Activated CD4-positive, CD25-positive, alpha-beta regulatory T cell treated with anti-CD3 and anti-CD28 coated beads, Interleukin-2, amount 50 U/mL, for 24 hours (primary cell): ENCODE measurements at regions not wholly inside any gene's neighbourhood (a gene's known extent, or its start where the extent isn't known, plus 50 kb on each side); places are given as distances from the start of the nearest gene placed in this dataset.

Source experiments
- ATAC-seq, 2 donors: fragments of 150-1000 bp; cut with Tn5 transposase; one replicate each; pipeline ENCODE4 v1.10.0; 2021; ENCODE audit warnings: mild to moderate bottlenecking in 1 of 2, moderate library complexity in 1 of 2

DNA sequence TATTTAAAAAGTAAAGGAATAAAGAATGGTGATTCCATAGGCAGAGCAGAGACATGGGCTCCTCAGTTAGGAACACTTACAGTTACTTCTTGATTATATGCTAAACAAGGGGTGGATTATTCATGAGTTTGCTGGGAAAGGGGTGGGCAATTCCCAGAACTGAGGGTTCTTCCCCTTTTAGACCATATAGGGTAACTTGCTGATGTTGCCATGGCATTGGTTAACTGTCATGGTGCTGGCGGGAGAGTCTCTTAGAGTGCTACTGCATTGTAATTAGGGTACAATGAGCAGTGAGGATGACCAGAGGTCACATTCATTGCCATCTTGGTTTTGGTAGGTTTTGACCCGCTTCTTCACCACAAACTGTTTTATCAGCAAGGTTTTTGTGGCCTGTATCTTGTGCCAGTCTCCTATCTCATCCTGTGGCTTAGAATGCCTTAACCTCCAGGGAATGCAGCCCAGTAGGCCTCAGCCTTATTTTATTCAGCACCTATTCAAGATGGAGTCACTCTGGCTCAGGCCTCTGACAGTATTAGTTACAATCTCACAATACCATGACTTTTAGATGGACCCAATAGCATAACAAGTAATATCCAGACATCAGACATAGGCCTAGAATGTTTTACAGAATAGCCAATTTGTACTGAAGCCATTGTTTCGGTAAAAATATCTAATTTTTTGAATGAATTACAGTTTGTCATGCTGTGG, 106.8 kb downstream of the ZBTB18 start:
- no peak for ATAC-seq

DNA sequence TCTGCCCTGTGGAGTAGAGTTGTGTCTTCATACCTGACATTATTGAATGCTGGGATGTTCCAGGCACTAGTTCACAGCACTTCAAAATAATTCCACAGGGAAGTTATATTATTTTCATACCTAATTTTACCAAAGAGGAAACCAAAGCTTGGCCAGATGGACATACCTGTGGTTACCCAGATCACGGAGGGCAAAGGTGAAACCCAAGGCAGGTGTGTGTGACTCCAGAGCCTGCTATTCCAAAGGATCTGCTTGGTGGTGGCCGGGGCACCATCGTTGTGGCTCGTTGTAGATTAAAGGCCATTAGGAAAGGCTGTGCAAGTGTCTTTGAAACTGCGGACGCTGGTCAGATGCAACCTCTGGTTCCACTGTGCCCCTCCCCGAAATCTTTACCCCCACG, 108.6 kb downstream of the ZBTB18 start:
- ATAC-seq = no peak

DNA sequence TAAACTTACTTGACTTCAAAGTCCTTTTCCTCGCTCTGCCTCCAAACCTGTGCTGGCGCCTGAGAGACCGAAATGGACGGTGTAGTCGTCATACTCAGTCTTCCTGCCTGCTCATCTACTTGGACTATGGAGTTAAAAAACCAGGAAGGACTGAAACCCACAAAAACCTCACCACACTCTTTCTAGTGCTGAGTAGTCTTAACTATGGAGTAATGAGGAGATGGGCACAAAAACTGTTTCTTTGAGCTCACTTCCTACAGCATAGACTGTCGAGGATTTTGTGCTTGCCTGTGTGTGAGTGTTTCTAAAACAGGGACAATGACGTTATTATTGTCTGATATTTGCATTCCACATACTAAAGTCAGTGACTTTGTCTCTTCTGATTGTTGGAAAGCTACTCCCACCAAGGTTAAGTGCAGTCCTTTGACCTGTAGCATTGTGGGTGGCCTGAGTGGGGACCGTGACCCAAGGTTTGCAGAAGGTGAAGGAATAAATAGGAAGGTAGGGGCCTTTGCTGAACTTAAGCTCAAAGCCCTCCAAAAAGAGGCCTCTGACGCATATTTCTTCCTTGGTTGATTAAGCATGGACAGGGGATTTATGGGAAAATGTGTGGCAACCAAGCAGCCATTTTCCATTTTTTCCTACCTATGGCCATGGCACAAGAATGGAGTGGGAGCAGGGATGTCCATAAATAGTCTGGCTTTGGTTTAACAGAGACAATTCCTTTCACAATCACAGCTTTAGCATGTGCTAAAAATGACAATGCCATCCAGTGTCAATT, 109.6 kb downstream of the ZBTB18 start:
- ATAC-seq = no peak

DNA sequence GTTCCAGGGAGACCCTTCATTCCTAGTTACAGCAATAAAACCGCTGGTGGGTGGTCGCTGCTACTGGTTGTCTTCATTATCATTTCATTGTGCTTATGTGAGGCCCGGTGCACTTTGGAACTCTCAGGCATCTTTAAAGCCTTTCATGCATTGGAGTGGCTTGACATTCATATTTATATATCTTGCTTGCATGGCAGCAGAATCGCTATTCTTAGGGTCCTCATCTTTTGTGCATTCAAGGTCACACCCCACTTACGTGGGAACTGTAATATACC, 110.1 kb downstream of the ZBTB18 start:
- ATAC-seq = no peak

DNA sequence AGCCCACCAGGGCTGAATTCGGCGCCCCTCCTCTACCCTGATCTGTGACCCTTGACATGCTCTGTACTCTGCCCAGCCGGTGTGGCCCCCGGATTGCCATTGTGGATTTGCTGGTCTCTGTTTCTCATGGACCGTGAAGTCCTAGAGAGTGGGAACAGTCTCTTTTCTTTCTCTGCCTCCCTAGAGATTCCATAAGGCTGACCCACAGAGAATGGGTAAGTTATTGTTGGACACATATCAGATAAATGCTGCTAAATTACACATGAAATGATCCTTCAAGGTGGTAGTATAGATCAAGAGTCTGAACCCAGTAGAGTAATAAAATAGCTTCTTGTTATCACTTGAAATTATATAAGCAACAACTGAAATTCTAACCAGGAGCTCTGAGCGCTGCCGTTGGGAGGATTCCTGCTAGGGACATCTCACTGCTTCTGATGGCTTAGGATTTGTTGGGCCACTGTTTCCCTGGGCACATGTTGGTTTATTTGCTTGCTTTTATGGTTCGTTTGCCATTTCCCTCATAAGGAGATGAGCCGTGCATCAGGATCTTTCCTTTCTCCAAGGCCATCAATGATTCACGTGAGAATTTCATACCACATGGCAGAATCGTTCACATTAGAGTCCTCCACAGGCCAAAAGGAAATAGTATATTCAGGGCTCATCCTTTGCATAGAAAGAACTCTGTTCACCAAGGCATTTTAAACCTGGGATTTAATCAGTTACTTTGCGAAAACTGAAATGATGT, 111.9 kb downstream of the ZBTB18 start:
- no peak for ATAC-seq

DNA sequence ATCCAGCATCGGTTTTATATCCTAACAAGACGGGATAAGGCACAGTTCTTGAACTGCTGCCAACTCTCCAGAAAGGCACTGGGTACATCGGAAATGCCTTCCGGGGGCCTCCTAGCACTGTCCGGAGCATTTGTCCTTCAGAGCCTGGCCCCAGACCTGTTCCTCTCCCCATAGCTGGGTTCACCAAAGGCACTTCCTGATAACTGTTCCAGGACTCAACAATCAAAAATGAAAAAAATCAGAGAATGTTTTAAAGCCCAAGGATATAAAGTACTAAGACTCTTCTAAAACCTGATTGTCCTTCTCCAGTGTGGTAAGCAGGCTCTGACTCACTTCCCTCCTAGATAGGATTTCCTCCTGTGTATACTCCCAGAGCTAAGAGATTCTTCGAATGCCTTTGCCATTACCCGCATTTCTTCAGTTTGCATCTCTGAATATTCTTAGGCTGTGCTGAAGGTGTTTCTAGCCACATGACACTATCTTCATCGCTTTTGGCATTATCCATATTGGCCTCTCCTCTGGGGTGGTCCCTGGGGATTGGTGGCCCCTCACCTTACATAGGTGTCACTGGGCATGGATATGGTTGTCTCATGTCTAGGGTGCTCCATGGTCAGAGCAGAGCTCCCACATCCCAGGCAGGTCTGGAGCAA, 112.9 kb downstream of the ZBTB18 start:
- ATAC-seq = no peak

DNA sequence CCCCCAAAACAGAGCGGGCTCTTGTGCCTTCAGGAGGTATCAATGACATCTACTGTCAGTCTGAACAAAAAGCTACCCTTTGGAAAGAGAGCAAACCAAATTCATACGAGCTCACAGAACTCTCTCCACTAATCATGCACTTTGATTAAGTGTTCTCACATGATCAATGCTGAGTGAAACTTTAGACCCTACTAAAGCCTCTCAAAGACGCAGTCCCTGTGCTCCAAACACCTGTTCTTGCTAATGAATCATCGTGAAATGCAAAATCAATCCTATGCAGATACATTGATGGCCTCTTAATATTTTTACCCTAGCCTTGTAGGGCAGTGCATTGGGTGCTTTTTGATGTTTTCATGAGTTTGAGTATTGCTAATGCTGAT, 113.4 kb downstream of the ZBTB18 start:
- no peak for ATAC-seq

DNA sequence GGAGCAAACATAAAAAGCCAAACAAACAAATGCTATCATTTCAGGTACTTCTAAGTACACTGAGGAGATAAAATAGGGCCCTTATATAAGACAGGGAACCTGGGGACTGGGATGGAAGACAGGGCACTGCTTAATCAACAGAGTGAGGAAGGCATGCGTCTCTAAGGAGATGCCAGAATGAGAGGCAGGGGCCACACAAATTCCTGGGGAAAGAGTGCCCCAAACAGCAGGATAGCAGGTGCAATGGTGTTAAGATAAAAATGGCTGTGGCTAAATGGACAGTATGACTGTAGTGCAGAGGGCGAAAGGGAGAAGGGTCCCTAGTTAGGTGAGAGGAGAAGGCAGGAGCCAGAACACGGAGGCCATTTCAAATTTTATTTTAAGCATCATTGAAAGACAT, 113.9 kb downstream of the ZBTB18 start:
- ATAC-seq = no peak

DNA sequence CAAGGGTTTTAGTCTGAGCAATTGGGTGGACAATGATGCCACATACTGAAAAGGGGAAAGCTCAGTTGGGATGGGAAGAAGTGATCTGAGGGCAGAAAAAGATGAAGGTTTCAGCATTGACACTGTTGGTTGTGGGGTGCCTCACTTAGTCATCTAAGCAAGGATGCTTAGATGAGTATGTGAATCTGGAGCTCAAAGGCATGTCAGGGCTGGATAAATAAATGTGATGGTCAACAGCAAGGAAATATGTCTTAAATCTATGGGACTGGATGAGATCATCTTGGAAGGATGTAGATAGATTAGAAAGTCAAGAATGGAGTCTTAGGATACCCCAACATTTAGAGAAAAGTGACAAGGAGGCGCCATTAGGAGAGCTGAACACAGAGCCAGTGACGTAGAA, 114.6 kb downstream of the ZBTB18 start:
- no peak for ATAC-seq

DNA sequence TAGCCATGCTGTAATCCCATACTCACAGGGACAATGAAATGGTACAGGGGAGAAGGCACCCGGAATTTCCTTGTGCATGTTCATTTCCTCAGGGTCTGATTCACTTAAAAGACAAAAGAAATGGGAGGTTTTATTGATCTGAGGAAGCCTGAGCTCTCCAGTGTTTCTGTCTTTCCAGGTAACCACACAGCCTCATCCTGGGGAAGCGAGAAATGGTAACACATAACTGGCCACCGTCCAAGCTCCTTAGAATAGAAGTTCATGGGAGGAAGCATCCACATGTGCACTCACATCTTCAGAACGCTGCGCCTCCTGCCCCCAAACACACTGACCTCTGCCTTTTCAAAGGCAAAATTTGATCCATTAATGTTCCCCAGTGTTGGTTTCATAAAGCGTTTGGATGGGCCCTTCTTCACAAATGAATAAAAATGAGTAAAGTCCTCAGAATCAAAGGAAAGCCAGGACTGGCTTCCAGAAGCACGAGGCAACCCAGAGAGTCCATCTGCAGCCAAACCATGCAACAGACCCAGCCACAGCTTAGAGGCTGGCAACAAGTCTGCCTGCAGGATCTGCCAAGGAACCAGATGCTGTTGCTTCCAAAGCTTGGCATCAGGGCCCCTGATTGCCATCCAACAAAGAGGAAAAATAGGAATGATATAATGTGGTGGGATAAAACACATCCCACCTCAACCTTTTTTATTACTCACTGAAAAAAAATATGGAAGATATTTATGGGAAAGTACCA, 120.3 kb downstream of the ZBTB18 start:
- no peak for ATAC-seq

DNA sequence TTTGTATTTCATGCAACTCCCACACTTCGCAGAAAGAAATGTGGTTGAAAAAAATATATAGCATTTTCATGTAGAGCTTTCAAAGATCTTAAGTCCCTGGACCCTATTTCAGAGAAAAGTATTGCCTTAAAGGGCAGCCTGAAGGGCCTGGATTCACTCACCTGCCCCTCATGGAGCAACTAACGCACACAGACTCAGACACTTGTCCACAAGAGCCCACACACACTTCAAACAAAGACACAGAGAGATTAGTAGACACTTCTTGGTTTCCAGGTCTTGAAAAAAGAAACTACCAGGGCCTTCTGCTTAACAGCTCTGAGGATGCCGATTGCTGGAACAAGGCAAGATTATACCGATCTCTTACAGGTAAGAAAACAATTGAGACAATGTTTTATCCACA, 122.2 kb downstream of the ZBTB18 start:
- ATAC-seq = no peak

DNA sequence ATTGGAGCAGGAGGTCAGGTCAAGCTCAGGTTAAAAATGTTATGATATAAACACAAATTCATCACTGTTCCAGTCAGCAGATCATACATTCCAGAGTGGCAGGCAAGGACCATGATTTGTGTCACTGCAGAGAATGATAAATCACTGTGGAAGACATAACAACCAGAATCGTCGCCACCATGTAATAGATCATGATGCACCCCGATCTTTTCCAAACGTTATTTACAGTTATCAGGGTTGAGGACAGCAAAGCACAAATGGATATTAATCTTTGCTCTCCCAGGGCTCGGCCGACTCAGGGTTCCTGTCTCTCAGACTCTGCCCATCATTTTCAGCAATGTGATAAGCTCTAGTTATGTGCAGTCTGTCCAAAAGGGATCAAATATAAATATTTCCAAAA, 122.7 kb downstream of the ZBTB18 start:
- no peak for ATAC-seq

DNA sequence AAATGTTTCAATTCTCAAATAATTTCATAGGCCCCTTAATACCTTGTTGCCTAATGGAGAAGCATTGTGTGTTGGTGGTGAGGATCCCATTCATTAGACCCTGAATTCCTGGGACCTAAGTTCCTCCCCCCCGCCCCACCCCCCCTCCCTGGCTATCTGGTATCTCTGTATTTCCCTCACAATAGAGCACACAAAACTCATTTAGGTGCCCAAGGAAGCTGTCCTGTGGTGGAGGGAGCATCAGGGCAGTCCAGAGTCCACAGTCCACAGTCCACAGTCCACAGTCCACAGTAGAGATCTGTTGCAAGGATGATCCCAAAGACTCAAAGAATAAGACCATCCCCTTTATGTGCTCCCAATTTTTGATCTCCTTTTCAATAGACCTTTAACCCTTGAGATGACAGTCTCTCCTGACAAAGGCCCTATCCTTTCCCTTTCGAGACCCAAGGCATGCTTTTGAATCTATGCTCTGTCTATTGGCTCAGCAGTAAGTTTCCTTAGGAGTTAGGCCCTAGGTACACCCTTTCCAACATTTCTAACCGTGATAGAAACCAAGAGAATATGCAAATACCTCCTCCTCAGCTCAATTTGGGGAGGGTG, 123.9 kb downstream of the ZBTB18 start:
- no peak for ATAC-seq

DNA sequence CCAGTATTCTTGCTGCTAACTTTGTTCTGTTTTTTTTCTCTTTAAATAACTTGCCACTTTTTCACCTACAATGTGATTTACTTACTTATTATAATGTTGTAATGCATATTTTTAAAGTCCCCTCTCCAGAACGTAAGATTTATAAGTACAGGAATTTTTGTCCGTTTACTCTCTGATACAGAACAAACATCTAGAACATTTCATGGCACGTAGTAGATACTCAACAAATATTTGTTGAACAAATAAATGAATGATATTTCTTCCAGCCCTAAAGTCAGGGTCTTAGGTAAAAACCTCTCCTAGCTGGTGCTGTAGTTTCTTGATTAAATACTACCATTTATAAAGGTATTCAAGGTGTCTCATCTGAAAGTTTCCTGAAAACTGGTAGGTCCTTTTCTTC, 125.1 kb downstream of the ZBTB18 start:
- ATAC-seq = no peak

DNA sequence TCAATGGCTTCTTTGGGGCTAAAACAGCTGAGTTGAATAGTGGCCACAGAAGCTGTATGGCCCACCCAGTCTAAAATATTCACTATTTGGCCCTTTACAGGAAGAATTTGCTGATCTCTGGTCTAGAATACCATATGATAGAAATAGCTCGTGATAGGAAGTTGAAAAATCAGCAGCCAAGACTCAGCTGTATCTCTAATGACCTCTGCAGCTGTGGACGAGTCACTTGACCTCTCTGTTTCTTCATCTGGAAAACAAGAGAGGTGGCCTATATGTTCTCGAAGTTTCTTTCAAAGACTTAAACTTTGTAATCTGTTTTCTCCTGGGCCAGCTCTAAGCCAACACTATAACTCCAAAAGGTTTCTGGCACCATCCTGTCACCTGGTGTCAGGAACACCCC, 129.2 kb downstream of the ZBTB18 start:
- ATAC-seq = no peak

DNA sequence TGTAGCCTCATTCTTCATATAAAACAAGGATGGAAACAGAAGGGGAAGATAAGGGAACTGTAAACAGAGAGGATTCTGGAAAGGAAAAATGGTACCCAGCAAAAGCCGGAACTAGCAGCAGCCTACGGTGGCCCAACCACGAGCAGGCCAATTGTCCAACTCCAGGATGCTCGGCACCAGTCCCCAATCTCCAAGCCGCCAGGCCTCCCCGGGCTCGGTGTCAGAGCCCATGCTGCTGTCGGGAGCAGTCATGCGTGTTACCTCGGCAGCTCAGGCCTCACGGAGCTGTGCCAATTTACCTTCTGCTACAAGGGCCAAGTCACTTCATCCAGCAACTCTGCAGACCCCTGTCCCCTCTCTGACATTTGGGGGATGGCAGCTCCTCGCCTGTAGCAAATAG, 130.8 kb downstream of the ZBTB18 start:
- no peak for ATAC-seq

DNA sequence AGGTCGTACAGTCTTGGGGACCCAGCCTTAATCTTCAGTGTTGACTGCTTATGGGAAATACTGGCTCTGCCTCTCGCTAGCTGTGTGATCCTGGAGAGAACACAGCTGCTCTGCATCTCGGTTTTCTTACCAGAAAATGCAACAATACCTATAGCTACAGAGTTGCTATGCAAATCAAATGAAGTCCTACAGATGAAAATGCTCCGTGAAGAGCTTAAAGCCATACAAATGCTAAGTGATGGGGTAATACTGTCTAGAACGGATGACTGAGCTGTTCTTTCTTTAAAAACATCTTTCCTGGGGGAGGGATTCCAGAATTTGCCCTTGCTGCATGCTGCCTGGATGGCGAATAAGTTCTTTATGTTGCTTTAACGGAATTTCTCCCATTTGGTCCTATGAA, 132.0 kb downstream of the ZBTB18 start:
- no peak for ATAC-seq

DNA sequence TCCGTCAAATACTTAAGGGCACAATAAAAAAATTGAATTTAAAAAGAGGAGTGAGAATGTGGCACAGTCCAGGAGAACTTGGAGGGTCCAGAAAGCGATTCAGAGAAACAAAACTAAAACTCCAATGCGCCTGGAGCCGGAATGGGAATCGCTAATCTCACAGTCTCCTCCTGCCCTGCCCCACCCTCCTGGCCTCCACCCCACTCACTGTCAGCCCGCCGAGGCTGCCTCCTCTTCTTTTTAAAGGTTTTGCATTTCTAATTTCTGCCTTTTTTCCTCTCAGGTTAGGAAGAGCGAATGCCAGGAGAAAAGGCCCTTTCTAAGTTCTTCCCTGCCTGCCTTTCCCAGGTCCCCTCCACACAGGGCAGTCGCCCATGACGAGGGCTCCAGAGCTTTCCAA, 135.3 kb downstream of the ZBTB18 start:
- no peak for ATAC-seq

DNA sequence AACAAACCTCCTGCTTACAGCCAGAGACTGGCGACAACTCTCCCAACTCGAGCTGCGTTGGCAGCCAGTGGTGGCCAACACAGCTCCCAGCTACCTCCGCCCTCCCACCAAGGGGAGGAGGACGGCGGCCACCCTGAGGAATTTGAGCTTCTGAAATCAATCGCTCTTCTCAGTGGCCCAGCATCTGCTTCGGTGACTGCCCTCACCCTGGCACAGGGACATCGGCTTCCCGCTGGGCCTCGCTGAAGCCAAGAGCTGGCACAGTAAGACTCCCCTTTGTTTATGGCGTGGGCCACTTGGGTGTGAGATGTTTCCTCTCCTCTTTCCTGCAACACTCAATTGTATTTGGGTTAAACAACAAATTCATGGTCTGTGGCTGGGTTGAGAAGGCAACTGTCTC, 136.2 kb downstream of the ZBTB18 start:
- no peak for ATAC-seq

DNA sequence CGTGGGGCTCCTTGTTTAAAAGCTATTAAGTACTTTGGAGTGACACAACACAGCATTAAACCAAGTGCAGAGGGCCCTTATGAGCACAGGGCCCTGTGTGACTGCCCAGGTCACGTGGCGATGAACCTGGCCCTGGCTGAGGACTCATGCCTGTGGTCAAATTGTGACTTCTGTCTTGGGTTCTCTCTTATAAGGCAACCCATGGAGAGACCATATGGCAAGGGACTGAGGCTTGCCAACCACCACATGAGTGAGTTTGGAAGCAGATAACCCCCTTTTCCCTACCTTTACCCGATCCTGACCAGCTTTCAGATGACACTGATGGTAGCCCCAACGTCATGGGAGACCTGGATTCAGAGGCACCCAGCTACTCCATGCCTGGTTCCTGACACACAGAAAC, 140.5 kb downstream of the ZBTB18 start:
- ATAC-seq = no peak

DNA sequence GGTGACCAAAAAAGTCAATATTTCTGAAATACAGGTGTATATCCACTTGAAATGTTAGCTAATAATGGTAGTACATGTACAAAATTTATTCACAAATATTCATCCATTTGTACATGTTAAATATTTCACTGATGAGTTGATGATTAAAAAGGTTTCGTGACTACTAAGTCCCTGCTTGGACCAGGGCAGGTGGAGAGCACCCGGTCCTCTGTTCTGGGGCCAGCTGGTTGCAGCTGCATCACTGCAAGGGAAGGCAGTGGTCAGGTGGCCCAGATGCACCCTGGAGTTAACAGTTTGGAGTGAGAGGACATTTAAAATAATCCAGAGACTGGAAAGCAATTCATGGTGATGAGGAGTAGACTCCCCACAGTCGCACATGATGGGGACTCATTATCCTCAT, 141.2 kb downstream of the ZBTB18 start:
- no peak for ATAC-seq

DNA sequence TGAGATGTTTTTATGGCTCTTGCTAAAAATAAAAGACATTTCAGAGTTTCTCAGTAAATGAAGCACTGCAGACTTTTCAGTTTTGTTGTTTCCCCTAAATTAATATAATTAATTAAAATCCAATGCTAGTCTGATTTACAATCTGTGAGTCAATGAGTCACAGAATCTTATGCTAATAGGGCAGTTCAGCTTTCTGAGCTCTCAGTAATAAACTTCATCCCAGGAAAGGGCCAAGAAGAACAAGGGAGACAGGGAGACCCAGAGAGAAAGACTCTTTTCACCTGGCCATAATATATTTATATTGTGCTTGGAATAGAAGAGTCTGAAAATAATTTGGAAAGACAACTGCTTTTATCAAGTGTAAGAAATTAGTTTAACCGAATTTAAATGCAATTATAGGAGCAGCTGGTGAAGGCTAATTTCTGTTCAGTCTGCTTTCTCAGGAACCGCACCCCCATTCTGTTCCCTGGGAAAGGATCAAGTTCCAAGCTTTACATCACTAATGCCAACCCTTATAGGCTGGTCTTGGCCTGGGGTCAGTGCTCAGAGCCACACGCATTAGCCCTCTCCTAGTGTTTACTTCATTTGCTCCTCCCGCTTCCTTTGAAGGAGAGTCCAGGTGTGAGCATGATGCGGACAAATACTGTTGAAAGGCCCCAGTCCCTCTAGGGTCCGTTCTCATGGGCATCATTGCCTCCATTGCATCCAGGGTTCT, 145.6 kb downstream of the ZBTB18 start:
- ATAC-seq = no peak
